A549 (cell line): ENCODE measurements at regions not wholly inside any gene's neighbourhood (a gene's known extent, or its start where the extent isn't known, plus 50 kb on each side); places are given as distances from the start of the nearest gene placed in this dataset.

ENCODE experiments used
- CHD2 ChIP-seq: fragments of 150-350 bp; IDR thresholded peaks from 2 replicates; pipeline ENCODE4 v1.6.1; 2014; ENCODE audit warnings: low read length; ENCODE audit not compliant: partially characterized antibody
- EP300 ChIP-seq, 2 experiments: fragments of >200 bp; sonication (Bioruptor Twin); formaldehyde crosslinking; IDR thresholded peaks; 2 replicates in 1 of 2; 3 replicates in 1 of 2; pipeline ENCODE4 v1.6.1; 2016 to 2017
- JUN ChIP-seq, 2 experiments: fragments of >200 bp; sonication (Bioruptor Twin); formaldehyde crosslinking; IDR thresholded peaks; 2 replicates in 1 of 2; 3 replicates in 1 of 2; pipeline ENCODE4 v1.6.1; 2016 to 2017
- JUNB ChIP-seq: fragments of >200 bp; sonication (Bioruptor Twin); formaldehyde crosslinking; IDR thresholded peaks from 2 replicates; pipeline ENCODE4 v1.6.1; 2016
- MAFK ChIP-seq: fragments of 450-650 bp; IDR thresholded peaks from 2 replicates; pipeline ENCODE4 v1.6.1; 2014; ENCODE audit not compliant: partially characterized antibody
- POLR2A ChIP-seq: IDR thresholded peaks from 2 replicates; pipeline ENCODE4 v1.6.1; 2012; ENCODE audit warnings: mild to moderate bottlenecking, low read length
- RFX5 ChIP-seq: fragments of 450-650 bp; IDR thresholded peaks from 2 replicates; pipeline ENCODE4 v1.7.1; 2014; ENCODE audit warnings: antibody characterized with exemption, mild to moderate bottlenecking, moderate library complexity
- SMC3 ChIP-seq: fragments of >200 bp; sonication (Bioruptor Twin); formaldehyde crosslinking; IDR thresholded peaks from 3 replicates; pipeline ENCODE4 v1.6.1; 2018; ENCODE audit warnings: inconsistent platforms
- TF ChIP-seq, protein P1 (sequence below): fragments of >200 bp; sonication (Bioruptor Twin); formaldehyde crosslinking; IDR thresholded peaks from 3 replicates; pipeline ENCODE4 v1.5.1; 2016
- TF ChIP-seq, protein P2 (sequence below): fragments of 250-450 bp; sonication (Bioruptor Pico); IDR thresholded peaks from 2 replicates; pipeline ENCODE4 v1.5.0; 2021; ENCODE audit warnings: mild to moderate bottlenecking, moderate library complexity, borderline replicate concordance

DNA sequence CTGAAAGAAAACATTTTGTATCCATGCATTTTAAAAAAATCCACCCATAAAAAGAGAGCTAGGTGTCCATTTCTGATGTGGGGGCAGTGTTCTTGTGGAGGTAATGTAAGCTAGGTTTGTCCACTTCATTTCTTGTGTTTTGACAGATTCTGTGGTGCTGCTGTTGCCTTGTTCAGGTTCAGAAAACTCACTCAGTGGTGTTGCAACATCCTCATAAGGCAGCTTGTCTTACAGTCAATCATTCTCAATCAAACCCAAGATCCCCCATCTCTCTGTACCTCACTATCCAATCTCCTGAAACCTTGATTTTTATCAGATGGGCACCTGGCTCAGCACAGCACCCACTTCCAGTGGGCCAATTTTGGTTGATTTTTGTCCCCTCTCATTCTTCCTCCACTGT is 94.1 kb downstream of the TENT5C start:
- TF ChIP-seq JUN (IDR thresholded peaks at IDR 0.05) (no peak), EP300 (IDR thresholded peaks at IDR 0.05) (no peak), CHD2 (no peak), SMC3 (no peak), JUNB (no peak), RFX5 (no peak), POLR2A (no peak), MAFK (no peak)
- TF ChIP-seq, protein P1, sequence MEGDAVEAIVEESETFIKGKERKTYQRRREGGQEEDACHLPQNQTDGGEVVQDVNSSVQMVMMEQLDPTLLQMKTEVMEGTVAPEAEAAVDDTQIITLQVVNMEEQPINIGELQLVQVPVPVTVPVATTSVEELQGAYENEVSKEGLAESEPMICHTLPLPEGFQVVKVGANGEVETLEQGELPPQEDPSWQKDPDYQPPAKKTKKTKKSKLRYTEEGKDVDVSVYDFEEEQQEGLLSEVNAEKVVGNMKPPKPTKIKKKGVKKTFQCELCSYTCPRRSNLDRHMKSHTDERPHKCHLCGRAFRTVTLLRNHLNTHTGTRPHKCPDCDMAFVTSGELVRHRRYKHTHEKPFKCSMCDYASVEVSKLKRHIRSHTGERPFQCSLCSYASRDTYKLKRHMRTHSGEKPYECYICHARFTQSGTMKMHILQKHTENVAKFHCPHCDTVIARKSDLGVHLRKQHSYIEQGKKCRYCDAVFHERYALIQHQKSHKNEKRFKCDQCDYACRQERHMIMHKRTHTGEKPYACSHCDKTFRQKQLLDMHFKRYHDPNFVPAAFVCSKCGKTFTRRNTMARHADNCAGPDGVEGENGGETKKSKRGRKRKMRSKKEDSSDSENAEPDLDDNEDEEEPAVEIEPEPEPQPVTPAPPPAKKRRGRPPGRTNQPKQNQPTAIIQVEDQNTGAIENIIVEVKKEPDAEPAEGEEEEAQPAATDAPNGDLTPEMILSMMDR: no peak
- TF ChIP-seq, protein P2, sequence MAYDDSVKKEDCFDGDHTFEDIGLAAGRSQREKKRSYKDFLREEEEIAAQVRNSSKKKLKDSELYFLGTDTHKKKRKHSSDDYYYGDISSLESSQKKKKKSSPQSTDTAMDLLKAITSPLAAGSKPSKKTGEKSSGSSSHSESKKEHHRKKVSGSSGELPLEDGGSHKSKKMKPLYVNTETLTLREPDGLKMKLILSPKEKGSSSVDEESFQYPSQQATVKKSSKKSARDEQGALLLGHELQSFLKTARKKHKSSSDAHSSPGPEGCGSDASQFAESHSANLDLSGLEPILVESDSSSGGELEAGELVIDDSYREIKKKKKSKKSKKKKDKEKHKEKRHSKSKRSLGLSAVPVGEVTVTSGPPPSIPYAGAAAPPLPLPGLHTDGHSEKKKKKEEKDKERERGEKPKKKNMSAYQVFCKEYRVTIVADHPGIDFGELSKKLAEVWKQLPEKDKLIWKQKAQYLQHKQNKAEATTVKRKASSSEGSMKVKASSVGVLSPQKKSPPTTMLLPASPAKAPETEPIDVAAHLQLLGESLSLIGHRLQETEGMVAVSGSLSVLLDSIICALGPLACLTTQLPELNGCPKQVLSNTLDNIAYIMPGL (CRISPR knock-in tag): no peak
